ENCODE measurements at regions not wholly inside any gene's neighbourhood (a gene's known extent, or its start where the extent isn't known, plus 50 kb on each side); places are given as distances from the start of the nearest gene placed in this dataset.
"Not testable (repeated sequence)": the region's sequence is repeated elsewhere in the genome, so short reads cannot be mapped to it uniquely, and the experiment has no call there.

DNA sequence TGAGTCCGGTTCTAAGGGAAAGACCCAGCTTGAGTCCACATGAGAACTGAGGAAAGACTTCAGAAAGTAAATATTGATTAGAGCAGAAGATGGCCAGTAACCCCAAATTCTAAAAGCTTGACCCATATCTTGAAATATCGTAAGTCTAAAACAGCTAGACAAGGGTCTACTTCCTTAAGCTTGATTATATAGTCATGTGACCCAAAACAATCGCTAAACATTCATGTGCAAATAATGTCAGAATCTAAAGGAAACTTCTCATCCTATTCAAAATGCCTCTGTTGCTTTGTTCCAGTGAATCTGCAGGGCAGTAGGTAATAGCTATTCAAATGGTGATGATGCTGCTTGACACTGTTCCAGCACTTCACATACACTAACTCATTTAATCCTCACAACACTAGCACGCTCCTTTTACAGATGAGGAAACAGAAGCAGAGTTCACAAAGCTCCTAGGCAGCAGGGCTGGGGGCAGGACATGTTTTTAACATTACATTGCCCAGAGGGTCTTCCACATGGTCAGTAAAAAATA, 52.6 kb downstream of the TCF20 start:
- no peak for DNase-seq (ENCODE audit: low spot score)

DNA sequence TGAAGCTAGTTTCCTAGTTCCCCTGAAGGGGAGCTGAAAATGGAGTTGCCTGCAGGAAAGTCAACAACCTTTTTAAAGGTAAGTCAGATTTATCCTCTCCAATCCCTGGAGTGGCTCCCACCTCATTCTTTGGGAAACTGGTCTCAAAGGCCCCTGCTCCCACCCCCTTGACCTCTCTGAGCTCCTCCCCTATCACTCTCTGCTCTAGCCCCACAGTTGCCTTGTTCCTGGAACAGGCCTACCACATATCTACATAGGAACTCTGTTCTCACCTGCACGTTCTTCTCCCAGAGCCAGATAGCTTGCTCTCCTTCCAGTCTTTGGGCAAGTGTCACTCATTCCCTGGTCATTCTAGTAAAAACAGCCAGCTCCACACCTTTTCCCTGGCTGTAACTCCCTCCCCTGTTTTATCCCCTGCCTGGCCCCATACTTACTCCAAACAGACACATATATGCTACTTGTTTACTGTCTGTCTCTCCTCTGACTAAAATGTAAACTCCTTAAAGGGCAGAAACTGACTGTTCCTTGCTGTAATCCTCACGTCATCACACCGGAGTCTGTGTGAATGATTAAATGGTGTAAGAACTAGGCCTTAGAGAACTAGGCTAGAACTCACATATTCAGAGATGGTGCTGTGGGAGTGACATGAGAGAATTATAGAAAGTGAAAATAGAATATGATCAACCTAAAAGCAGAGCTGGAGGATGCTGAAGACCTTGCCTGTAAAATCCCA, 53.3 kb downstream of the TCF20 start:
- no peak for DNase-seq (ENCODE audit: low spot score)

DNA sequence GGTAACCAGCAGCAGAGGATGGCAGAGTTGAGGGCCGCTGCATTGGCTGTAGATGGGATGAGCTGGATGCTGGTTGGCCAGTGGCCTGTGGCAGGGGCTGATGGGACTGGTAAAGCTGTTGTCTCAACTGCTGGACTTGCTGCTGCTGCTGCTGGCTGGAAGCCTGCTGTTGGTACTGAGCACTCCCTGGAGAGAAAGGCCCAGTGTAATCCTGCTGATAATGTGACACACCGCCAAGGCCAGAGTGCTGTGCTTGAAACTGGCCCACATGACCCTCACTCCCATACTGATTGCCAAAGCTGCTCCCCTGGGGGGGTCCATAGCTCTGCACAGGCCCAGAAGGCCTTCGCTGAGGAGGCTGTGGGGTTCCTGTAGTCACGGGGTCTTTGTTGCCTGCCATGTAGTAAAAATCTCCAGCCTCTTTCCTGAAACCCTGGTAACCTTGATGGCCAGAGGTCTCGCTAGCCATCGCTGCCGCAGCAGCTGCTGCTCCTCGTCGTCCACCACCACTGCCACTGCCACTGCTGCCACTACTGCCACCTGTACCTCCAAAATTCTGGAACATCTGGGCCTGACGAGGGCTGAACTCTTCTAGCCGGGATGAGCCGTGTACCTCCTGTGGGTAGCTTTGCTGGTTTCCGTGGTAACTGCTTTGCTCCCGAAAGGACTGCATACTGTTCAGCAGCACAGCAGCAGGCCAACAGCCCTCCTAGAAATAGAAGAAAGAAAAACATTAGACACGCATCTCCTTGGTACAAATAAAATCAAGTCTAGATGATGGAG, 55.6 kb downstream of the TCF20 start:
- DNase-seq (ENCODE audit: low spot score), result no peak

DNA sequence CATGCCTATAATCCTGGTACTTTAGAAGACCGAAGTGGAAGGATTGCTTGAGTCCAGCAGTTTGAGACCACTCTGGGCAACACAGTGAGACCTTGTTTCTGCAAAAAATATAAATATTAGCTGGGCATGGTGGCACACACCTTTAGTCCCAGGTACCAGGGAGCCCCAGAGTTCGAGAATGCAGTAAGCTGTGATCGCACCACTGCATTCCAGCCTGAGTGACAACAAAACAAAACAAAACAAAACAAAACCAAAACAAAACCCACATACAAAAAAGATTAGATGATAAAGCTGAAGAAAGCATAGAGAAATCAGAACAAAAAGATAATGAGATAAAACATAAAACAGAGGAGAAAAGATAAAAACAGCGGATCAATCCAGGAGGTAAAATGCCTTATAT, 62.1 kb downstream of the TCF20 start:
- no peak for DNase-seq (ENCODE audit: low spot score)

DNA sequence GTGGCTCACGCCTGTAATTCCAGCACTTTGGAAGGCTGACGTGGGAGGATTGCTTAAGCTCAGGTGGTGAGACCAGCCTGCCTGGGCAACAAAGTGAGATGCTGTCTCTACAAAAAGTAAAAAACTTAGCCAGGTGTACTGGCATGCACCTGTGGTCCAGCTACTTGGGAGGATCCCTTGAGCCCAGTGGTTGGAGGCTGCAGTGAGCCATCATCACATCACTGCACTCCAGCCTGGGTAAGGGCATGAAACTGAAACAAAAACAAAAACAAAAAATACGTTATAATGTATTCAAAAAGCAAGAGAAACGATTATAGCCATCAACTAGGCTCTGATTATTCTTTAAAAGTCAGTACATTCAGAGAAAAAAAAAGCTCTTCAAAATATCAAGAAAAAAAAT, 62.5 kb downstream of the TCF20 start:
- DNase-seq (ENCODE audit: low spot score), result no peak

DNA sequence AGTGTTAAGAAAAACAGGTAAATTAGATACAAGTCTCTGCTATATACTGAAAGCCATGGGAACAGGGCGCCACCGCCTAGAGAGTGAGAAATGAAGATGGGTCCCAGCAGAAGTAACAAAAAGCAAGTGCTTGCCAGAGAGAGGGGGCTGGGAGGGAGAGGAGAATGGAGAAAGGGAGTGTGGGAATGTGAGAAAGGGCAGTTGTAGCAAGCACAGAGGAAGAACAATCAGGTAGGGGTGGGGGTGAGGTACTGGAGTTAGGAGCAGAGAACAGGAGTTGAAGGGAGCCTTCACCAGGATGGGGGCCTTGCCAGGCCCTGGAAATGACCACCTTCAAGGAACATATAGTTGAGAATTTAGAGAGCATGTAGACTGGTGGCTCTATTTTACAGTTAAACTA, 66.8 kb downstream of the TCF20 start:
- no peak for DNase-seq (ENCODE audit: low spot score)

DNA sequence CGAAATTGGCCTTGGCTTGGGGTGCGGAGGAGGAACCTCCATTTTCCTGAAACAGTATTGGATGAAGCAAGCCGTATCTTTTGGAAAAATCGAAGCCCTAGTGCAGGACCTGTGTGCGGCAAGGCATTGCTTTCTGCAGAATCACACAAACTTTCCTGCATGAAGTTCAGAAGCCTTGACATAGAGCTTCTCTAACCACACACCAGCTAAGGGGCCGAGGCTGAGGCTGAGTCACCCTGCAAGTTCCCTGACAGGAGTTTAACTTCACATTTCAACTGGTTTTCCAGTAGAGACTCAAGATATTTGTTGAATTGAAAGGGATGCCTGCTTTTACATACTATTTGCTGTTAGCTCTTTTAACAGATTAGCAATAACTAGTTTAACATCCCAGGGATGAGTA, 67.8 kb downstream of the TCF20 start:
- DNase-seq (ENCODE audit: low spot score), result peak; percentile 24

DNA sequence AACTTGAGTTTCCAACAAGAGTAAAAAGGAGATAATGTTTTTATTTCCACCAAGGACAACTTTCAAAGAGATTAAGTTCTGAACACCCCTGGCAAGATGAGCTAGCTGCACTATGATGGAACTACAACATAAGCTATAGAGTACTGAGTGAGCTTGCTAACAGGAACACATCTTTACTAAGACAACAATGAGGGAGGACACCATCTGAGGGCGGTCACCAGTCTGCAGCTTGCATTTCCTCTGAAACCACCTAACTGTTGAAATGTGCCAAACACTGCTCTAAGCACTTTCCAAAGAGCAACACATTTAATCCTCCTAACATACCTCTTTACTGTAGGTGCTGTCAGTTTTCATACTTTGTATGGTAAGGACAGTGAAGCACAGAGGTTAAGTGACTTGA, 68.4 kb downstream of the TCF20 start:
- no peak for DNase-seq (ENCODE audit: low spot score)

DNA sequence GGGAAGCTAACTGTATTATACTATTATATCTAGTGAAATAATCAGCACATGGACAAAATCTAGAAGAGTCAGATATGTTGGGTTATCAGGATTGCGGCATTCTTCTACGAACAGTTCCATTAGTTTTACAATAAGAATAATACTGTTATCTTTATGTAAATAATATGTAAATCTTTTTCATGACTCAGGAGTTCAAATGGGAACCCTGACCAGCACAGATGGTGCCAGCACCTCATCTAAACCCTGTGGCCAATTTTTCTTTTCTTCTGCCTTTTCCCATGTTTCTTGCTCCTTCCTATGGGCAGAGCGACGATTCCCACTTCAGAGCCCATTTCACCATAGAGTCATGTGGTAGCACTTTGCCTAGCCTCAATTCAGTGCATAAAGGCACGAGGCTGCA, 68.4 kb upstream of the CYP2D6 start:
- DNase-seq (ENCODE audit: low spot score), result no peak

DNA sequence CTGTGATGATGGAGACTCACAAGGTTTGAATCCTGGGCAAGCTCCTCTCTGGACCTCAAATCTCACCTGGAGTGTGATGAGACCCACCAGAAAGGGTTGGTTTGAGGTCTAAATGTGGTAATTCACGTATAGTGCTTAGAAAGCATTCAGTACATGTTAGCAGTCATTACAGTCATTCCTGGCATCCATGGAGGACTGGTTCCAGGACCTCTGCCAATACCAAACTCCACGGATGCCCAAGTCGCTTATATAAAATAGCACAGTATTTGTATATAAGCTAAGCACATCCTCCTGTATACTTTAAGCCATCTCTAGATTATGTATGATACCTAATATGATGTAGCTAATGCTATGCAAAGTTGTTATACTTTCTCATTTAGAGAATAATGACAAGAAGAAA, 67.6 kb upstream of the CYP2D6 start:
- no peak for DNase-seq (ENCODE audit: low spot score)

DNA sequence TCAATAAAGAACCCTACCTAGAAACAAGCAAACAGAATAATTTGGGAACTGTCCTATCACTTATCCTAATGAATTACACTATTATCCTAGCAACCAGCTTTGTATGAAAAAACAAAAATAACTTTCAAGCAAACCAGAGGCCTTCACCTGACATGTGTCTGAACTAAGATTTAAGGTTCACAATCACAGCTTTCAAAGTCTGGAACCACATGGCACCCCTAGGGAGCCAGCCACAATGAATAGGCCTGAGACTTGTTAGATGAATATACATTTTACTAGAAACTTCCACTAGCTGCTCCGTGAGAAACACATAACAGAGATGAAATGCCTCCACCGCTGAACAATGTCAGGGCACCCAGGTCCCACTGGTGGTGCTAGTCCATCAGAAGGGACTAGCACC, 65.8 kb upstream of the CYP2D6 start:
- no peak for DNase-seq (ENCODE audit: low spot score)

DNA sequence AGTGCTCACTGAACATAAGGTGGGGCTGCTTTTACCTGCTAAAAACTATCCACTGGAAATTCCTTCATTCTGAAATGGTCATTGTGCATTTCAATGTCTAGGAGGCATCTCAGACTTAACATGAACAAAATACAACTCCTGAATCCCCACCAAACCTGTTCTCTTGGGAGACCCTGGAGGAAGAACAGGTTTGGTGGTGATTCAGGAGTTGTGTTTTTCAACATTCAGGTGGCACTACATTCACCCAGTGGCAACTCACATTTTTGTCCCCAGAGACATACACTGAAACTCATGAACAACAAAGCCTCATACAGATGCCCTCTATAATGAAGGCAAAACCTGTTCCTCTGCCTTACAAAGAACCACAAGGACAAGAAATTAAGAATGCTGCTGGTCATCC, 64.3 kb upstream of the CYP2D6 start:
- DNase-seq (ENCODE audit: low spot score), result no peak

DNA sequence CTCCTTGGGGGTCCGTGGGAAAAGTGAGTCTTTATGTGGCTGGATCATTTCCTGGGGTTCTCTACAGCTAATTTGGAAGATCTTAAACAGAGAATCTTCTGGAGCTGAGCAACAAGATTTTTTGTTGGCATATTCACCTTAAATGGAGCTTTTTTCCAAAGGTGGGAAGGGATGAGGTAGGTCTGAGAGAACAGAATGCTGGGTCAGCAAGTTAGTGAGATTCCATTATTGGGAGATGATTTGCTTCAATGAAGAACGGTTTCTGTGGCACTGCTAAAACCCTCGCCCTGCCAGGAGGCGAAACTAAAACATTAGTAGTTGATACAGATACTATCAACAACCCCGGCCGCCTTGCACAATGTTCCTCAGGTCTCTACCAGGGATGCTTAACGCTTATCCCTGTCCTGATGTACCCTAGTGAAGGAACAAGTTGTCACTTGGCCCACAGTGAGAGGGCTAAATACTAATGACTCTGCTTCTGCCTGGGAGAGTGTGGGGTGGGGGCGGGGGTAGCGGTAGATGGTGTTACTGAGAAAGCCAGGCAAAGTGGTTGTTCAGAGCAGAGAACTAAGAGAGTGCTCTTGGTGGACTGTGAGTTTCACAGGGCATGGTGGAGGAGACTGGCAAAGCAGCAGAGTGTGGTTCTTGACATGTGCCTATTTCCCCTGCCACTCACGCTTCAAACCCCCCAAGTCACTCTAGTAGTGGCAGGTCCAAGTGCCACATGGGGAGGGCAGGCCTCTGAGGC, 63.7 kb upstream of the CYP2D6 start:
- DNase-seq (ENCODE audit: low spot score), result no peak

DNA sequence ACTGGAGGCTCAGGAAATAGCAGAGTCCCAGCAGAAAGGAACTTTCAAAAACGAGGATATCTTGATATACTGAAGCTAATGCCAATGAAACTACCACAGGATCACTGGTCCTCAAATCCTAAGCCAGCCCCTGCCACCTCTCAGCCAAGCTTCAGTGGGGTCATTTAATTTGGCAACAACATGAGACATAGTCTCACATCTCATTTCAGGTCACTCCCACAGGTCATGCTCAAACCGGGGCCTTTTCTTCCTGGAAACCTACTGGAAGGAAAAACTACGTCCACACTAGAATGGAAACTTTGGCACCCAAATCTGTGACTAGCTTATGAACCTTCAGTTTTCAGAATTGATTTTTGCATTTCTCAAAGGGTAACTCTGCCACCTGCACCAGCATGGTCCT, 61.9 kb upstream of the CYP2D6 start:
- DNase-seq (ENCODE audit: low spot score), result no peak

DNA sequence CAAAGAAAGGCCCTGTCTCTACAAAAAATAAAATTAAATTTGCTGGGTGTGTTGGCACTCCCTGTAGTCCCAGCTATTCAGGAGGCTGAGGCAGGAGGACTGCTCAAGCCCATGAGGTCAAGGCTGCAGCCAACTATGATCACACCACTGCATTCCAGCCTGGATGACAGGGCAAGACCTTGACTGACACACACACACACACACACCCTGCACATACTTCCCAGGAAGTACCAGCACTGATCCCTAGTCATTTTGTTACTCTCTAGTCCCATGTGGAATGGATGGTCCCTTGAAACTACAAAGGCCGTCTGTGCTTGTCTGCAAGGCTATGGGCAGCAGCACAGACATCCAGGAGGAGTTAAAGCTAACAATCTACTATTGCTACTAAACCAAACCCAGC, 59.7 kb upstream of the CYP2D6 start:
- DNase-seq (ENCODE audit: low spot score), result no peak

DNA sequence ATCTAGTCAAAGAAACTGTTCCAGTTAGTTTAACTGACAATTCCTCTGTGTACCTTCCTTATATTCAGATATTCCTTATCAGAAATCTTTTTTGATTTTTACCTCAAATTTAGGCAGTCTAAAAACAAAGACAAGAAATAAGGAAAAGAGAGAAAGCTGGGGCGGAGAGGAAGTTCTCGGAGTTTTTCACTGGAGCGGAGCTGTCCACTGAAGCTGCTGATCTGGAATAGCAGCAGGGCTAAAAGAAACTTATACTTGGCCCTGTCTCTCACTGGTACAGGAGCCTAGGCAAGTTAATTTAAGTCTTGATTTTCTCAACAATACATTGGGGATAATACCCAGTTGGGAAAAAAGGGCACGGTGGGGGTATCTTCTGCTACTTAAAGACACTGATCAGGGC, 59.2 kb upstream of the CYP2D6 start:
- DNase-seq (ENCODE audit: low spot score), result no peak

DNA sequence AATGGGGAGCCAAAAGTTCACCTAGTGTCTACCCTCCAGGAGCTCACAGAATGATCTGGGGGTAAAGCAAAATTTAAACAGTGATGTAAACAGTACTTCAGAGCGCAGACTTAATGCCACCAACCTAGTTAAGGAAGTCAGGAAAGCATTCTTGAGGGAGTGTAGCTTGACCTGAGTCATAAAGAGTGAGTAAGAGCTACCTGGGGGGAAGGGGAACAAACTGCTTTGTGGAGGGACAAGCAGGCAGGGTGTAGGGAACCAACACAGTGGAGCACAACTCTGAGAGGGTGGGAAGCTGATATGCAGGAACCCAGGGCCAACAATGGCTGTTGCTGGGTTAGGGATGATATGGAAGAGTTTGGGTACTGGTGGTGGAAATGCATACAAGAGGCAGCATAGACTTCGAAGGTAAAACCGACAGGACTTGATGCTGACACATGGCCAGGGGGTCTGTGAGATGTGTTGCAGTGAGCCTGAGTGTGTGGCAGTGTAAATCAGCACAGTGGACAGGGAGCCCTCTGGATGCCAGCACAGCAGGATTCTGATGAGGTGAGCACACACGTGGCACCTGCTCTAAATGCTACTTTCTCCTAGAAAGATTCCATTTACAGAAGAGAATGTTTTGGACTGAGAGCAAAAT, 58.3 kb upstream of the CYP2D6 start:
- DNase-seq (ENCODE audit: low spot score), result no peak

DNA sequence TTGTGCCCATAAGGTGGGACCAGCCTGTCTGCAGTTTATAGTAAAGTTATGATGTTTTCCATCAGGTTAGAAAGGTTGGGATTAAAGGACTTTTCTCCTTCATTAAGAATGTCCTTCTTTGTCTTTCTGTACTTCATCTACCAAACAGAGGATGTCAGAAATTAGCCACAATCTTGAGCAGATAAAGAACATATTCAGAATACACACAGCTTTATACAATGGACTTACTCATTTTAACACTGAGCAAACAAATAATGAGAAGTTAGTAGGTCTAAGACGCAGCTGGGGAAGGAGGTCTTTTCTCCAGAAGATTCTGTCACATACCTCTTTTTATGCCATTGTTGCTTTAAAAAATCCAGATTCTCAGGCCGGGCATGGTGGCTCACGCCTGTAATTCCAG, 57.0 kb upstream of the CYP2D6 start:
- DNase-seq (ENCODE audit: low spot score), result no peak

DNA sequence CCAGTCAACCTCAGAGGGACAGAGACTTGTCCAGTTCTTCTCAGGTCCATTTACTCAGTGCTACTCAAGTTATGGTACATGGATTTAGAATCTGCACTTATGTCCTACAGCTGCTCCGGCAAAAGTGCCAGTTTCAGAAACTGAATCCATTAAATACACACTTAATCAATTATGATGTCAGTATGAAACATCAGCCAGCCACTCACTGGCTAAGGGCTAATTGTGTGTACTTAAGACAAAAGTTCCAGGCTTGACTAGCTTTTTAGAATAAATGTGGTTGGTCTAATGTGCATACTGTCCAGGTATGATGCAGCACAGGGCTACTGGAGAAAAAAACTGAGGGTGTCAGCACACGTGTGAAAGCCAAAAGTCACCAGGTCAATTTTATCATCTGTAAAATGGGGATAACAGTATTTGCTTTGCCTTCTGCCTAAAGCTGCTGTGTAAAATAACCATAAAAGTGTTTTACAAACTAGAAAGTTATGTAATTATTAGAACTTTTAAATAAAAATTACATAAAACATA, 55.4 kb upstream of the CYP2D6 start:
- no peak for DNase-seq (ENCODE audit: low spot score)

DNA sequence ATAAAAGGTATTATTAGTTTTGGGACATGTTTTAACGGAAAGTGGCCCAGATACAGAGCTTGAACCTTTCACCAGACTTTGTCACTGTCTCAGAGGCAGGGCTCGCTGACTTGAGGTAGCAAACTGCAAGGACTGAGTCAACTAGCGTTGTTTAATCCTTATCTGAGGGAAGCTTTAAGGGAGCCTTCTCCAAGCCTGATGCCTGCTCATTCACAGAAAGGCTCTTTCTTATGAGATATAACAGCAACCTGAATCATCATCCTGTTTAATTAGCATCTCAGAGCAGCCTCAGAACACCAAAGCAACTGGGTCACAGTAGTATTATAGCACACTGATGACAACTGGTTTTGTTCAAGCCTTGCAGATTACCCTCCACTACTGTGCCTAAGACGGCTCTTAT, 54.2 kb upstream of the CYP2D6 start:
- DNase-seq (ENCODE audit: low spot score), result no peak

DNA sequence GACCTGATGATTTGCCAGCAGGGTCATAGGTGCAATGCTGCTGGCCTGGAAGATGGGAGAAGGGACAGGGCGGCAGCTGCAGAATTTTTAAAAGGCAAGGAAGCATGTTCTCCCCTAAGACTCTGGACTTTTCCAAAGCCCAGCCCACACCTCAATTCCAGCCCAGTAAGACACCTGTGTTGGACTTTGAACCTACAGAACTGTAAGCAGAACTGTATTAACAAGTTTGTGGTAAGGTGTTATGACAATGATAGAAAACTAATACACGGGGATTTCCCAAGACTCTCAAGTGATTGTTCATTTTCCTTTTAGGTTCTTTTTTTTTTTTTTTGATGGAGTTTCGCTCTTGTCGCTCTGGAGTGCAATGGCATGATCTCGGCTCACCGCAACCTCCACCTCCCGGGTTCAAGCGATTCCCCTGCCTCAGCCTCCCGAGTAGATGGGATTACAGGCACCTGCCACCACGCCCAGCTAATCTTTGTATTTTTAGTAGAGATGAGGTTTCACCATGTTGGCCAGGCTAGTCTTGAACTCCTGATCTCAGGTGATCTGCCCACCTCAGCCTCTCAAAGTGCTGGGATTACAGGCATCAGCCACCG, 53.0 kb upstream of the CYP2D6 start:
- not testable (repeated sequence) for DNase-seq (ENCODE audit: low spot score)

DNA sequence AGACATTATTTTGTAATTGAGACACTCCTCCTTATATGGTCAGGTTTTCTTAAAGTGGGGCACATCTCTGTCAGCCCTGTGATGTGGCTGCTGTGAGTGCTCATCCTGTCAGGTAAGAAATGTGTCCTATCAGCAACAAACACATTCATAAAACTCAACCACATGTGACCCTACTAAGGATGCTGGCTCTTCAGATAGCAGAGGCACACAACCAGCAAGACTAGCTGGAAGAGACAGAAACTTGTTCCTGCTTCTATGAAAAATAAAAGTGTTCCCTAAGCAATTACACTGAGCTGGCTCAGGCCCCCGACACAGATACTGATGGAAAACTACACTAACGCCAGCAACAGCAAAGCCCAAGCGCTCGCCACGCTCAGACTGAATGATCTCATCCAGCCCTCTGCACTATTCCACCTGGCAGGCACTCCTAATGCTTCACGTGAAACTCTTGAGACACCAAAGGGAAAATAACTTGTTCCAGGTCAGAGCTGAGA, 49.8 kb upstream of the CYP2D6 start:
- no peak for DNase-seq (ENCODE audit: low spot score)
